H9 (cell line): ENCODE measurements at regions not wholly inside any gene's neighbourhood (a gene's known extent, or its start where the extent isn't known, plus 50 kb on each side); places are given as distances from the start of the nearest gene placed in this dataset.
A peak's percentile ranks its signal among the peaks of the same experiment; 100 is the strongest.

Source experiments
- DNase-seq: peaks from one replicate; pipeline ENCODE4 v3.0.0-alpha.2; 2017
- H2AFZ ChIP-seq: one replicate; pipeline ENCODE4 v1.6.1; 2013; ENCODE audit warnings: mild to moderate bottlenecking, low read length, control low read depth, moderate library complexity
- H2AK5ac ChIP-seq: 2 replicates; pipeline ENCODE4 v1.6.1; 2013; ENCODE audit warnings: low read length, control low read depth, mixed read lengths; ENCODE audit not compliant: insufficient read length
- H2BK120ac ChIP-seq: one replicate; pipeline ENCODE4 v1.6.1; 2013; ENCODE audit warnings: low read depth, mild to moderate bottlenecking, low read length, control low read depth, inconsistent platforms; ENCODE audit not compliant: poor library complexity, severe bottlenecking
- H2BK12ac ChIP-seq: 2 replicates; pipeline ENCODE4 v1.6.1; 2013; ENCODE audit warnings: low read length, control low read depth, mixed read lengths, low read depth; ENCODE audit not compliant: insufficient read length
- H2BK15ac ChIP-seq: 2 replicates; pipeline ENCODE4 v1.6.1; 2013; ENCODE audit warnings: low read depth, low read length, control low read depth
- H2BK20ac ChIP-seq: one replicate; pipeline ENCODE4 v1.6.1; 2013; ENCODE audit warnings: low read depth, mild to moderate bottlenecking, low read length, control low read depth, inconsistent platforms; ENCODE audit not compliant: poor library complexity, severe bottlenecking
- H2BK5ac ChIP-seq: 2 replicates; pipeline ENCODE4 v1.6.1; 2013; ENCODE audit warnings: low read length, control low read depth, mixed read lengths; ENCODE audit not compliant: insufficient read length
- H3K14ac ChIP-seq: 2 replicates; pipeline ENCODE4 v1.6.1; 2013; ENCODE audit warnings: low read length, control low read depth; ENCODE audit not compliant: insufficient read depth
- H3K18ac ChIP-seq: 2 replicates; pipeline ENCODE4 v1.6.1; 2013; ENCODE audit warnings: low read depth, mild to moderate bottlenecking, mixed read lengths, low read length, control low read depth; ENCODE audit not compliant: insufficient read length
- H3K23ac ChIP-seq: 2 replicates; pipeline ENCODE4 v1.6.1; 2013; ENCODE audit warnings: low read length, control low read depth, mixed read lengths, low read depth; ENCODE audit not compliant: insufficient read length
- H3K23me2 ChIP-seq: 2 replicates; pipeline ENCODE4 v1.6.1; 2013; ENCODE audit warnings: low read depth, mild to moderate bottlenecking, mixed read lengths, low read length, control low read depth; ENCODE audit not compliant: insufficient read length, poor library complexity, severe bottlenecking
- H3K27ac ChIP-seq: 2 replicates; pipeline ENCODE4 v1.5.1; 2013; ENCODE audit warnings: low read length, control low read depth, mixed read lengths, low read depth; ENCODE audit not compliant: insufficient read length
- H3K27me3 ChIP-seq: 2 replicates; pipeline ENCODE4 v1.6.1; 2013; ENCODE audit warnings: low read length, control low read depth, inconsistent platforms; ENCODE audit not compliant: insufficient read depth
- H3K4ac ChIP-seq: 2 replicates; pipeline ENCODE4 v1.6.1; 2013; ENCODE audit warnings: low read depth, mild to moderate bottlenecking, control low read depth, inconsistent platforms, low read length, moderate library complexity
- H3K4me1 ChIP-seq: 2 replicates; pipeline ENCODE4 v1.6.1; 2013; ENCODE audit warnings: low read length, control low read depth, inconsistent platforms; ENCODE audit not compliant: insufficient read depth
- H3K4me2 ChIP-seq: 2 replicates; pipeline ENCODE4 v1.6.1; 2013; ENCODE audit warnings: low read length, control low read depth, mixed read lengths; ENCODE audit not compliant: insufficient read length, insufficient read depth
- H3K56ac ChIP-seq: 2 replicates; pipeline ENCODE4 v1.6.1; 2013; ENCODE audit warnings: low read depth, mild to moderate bottlenecking, mixed read lengths, low read length, control low read depth; ENCODE audit not compliant: insufficient read length
- H3K79me1 ChIP-seq: 2 replicates; pipeline ENCODE4 v1.6.1; 2013; ENCODE audit warnings: low read depth, mild to moderate bottlenecking, moderate library complexity, low read length, control low read depth, inconsistent platforms; ENCODE audit not compliant: insufficient read depth, poor library complexity, severe bottlenecking
- H3K79me2 ChIP-seq: 2 replicates; pipeline ENCODE4 v1.6.1; 2013; ENCODE audit warnings: low read length, control low read depth, inconsistent platforms; ENCODE audit not compliant: insufficient read depth
- H3K9ac ChIP-seq: 2 replicates; pipeline ENCODE4 v1.6.1; 2013; ENCODE audit warnings: low read length, control low read depth, mixed read lengths; ENCODE audit not compliant: insufficient read length; ENCODE audit errors: extremely low read depth
- H3K9me3 ChIP-seq: one replicate; pipeline ENCODE4 v1.6.1; 2013; ENCODE audit warnings: low read depth, low read length, inconsistent platforms; ENCODE audit not compliant: control insufficient read depth
- H3T11ph ChIP-seq: one replicate; pipeline ENCODE4 v1.6.1; 2013; ENCODE audit warnings: mild to moderate bottlenecking, low read length, control low read depth, inconsistent platforms
- H4K20me1 ChIP-seq: one replicate; pipeline ENCODE4 v1.6.1; 2013; ENCODE audit not compliant: control insufficient read depth, insufficient read length, insufficient read depth
- H4K5ac ChIP-seq: 2 replicates; pipeline ENCODE4 v1.6.1; 2013; ENCODE audit warnings: low read depth, mild to moderate bottlenecking, mixed read lengths, low read length, control low read depth; ENCODE audit not compliant: insufficient read length
- H4K8ac ChIP-seq: replicated peaks from 2 replicates; pipeline ENCODE4 v1.6.1; 2013; ENCODE audit warnings: low read length, control low read depth, mixed read lengths, low read depth; ENCODE audit not compliant: insufficient read length
- H4K91ac ChIP-seq: 2 replicates; pipeline ENCODE4 v1.6.1; 2013; ENCODE audit warnings: low read depth, mild to moderate bottlenecking, moderate library complexity, mixed read lengths, low read length, control low read depth; ENCODE audit not compliant: insufficient read length
- H3K27ac Mint-ChIP-seq, 3 experiments: 2 replicates in 2 of 3; 3 replicates in 1 of 3; pipeline ENCODE4 v1.8.0; 2020 to 2021; ENCODE audit warnings: mixed read lengths in 3 of 3, mild to moderate bottlenecking in 1 of 3, moderate library complexity in 1 of 3
- H3K27me3 Mint-ChIP-seq: 2 replicates; pipeline ENCODE4 v1.8.0; 2021; ENCODE audit warnings: low read depth, mild to moderate bottlenecking, moderate library complexity, mixed read lengths
- H3K36me3 Mint-ChIP-seq, 3 experiments: 2 replicates in 2 of 3; 3 replicates in 1 of 3; pipeline ENCODE4 v1.8.0; 2020 to 2021; ENCODE audit warnings: low read depth in 3 of 3, mixed read lengths in 3 of 3; ENCODE audit not compliant: insufficient read depth in 1 of 3
- H3K4me1 Mint-ChIP-seq, 2 experiments: 2 replicates each; pipeline ENCODE4 v1.8.0; 2020; ENCODE audit warnings: mixed read lengths in 2 of 2
- H3K4me3 Mint-ChIP-seq, 2 experiments: 2 replicates in 1 of 2; 3 replicates in 1 of 2; pipeline ENCODE4 v1.8.0; 2020 to 2021; ENCODE audit warnings: mild to moderate bottlenecking in 2 of 2, mixed read lengths in 2 of 2, moderate library complexity in 1 of 2
- H3K9me3 Mint-ChIP-seq, 2 experiments: 2 replicates in 1 of 2; 3 replicates in 1 of 2; pipeline ENCODE4 v1.8.0; 2020; ENCODE audit warnings: mild to moderate bottlenecking in 2 of 2, mixed read lengths in 2 of 2, moderate library complexity in 1 of 2
- CTCF ChIP-seq: fragments of 200-600 bp; sonication (generic); conservative IDR thresholded peaks from 3 replicates; pipeline ENCODE4 v1.8.0; 2021; ENCODE audit warnings: antibody characterized with exemption, mild to moderate bottlenecking
- WGBS: extraction: QIAGEN DNeasy Blood & Tissue Kit; methylation state at CpG from one replicate; pipeline ENCODE4 v1.1.7; 2013; ENCODE audit warnings: missing lambda C conversion rate, low lambda C conversion rate, mixed read lengths; ENCODE audit not compliant: insufficient read length; ENCODE audit errors: extremely low coverage; 5-methylcytosine and 5-hydroxymethylcytosine counted together

- no peak overlapping the region for H3T11ph ChIP-seq
- no peak overlapping the region for H3K56ac ChIP-seq
- H2BK12ac ChIP-seq = no peak overlapping the region
- H3K23me2 ChIP-seq = no peaks in the 10 kb centered on the region
- DNase-seq = no peak
- H3K27ac Mint-ChIP-seq = no peak overlapping the region
- H3K4ac ChIP-seq = no peak overlapping the region
- no peak overlapping the region for H3K4me3 Mint-ChIP-seq
- peaks cover 9 to 11% of the 10 kb centered on the region in 2 experiments; a peak in 4 of 5 replicates for H3K9me3 Mint-ChIP-seq
- TF ChIP-seq CTCF = peak; percentile 48
- no peak overlapping the region for H2BK15ac ChIP-seq
- no peak overlapping the region for H4K5ac ChIP-seq
- peaks cover 18 to 23% of the 10 kb centered on the region in 2 experiments for H3K4me1 Mint-ChIP-seq
- no peak overlapping the region for H3K27ac ChIP-seq
- H2BK20ac ChIP-seq = no peak overlapping the region
- no peak overlapping the region for H2BK120ac ChIP-seq
- H4K20me1 ChIP-seq = no peaks in the 10 kb centered on the region
- no peak overlapping the region for H3K9ac ChIP-seq
- no peak overlapping the region for H3K14ac ChIP-seq
- peaks cover 10% of the 10 kb centered on the region for H3K9me3 ChIP-seq
- no CpG with 5 or more reads among the region's 1 CpG for WGBS
- H3K27me3 ChIP-seq = no peaks in the 10 kb centered on the region
- no peaks in the 10 kb centered on the region for H3K27me3 Mint-ChIP-seq
- H2AFZ ChIP-seq = no peak overlapping the region
- H3K18ac ChIP-seq = no peak overlapping the region
- no peak overlapping the region for H3K23ac ChIP-seq
- peaks cover 3% of the 10 kb centered on the region; the same call in 1 of the 2 replicates for H3K4me1 ChIP-seq
- H4K91ac ChIP-seq = no peak overlapping the region
- H3K79me1 ChIP-seq = no peaks in the 10 kb centered on the region
- no peak overlapping the region for H3K4me2 ChIP-seq
- peaks cover 3 to 12% (median 6%) of the 10 kb centered on the region in 3 experiments; a peak in 5 of 7 replicates for H3K36me3 Mint-ChIP-seq
- H4K8ac ChIP-seq = no peak overlapping the region
- no peaks in the 10 kb centered on the region for H3K79me2 ChIP-seq
- no peak overlapping the region for H2BK5ac ChIP-seq
- H2AK5ac ChIP-seq = no peak overlapping the region
Observed at GRCh38 chr16:73219176-73219575, 171.2 kb upstream of the ZFHX3 start.
